NK-92 (cell line): ENCODE measurements at regions not wholly inside any gene's neighbourhood (a gene's known extent, or its start where the extent isn't known, plus 50 kb on each side); places are given as distances from the start of the nearest gene placed in this dataset.
"Not testable (repeated sequence)": the region's sequence is repeated elsewhere in the genome, so short reads cannot be mapped to it uniquely, and the experiment has no call there.

Experiments used
- DNase-seq: peaks from one replicate; lab custom pipeline; 2025; ENCODE audit not compliant: unreplicated experiment; lab: John Stamatoyannopoulos, UW

DNA sequence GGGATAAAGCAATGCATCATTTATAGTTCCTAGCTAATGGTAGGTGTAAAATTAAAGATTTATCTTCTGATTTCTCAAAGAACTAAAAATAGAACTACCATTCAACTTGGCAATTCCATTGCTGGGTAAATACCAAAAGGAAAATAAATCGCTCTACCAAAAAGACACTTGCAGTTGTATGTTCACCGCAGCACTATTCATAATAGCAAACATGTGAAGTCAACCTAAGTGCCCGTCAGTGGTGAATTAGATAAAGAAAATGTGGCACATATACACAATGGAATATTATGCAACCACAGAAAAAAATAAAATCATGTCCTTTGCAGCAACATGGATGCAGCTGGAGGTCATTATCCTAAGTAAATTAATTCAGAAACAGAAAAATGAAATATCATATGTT lies 192.8 kb upstream of the ADRA1D start:
- no peak for DNase-seq

DNA sequence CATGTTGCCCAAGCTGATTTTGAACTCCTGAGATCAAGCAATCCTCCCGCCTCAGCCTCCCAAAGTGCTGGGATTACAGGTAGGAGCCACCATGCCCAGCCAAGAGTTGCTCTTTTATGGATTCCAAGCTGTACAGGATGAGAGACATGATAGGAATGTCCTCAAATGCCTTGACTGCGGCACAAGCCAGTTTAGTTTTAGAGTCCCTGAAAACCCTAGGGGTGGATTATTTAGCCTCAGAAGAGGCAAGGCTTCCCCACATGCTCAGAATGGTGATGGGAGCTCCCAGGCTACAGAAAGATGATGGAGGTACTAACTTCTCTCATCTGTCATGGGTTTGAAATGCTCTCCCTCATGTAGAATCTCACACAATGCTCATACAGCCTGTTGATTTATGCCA lies 192.1 kb upstream of the ADRA1D start:
- no peak for DNase-seq

DNA sequence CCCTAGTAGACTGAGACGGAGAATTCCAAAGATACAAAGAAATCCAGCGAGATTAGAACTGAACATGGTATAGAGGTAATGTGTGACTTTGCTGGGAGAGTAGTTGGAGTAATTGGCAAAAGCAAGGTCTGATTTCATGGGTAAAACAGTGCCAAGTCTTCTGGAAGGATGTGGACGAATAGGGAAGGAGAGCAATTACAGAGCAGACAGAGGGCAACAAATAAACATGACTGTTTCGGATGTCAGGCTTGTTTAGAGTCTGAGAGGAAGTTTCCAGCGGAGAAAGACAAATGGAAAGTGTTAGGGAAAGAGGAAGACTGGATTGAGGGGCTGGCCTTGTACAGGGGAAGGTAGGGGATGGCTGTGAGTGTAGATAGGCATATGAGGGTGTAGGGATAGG lies 190.4 kb upstream of the ADRA1D start:
- no peak for DNase-seq

DNA sequence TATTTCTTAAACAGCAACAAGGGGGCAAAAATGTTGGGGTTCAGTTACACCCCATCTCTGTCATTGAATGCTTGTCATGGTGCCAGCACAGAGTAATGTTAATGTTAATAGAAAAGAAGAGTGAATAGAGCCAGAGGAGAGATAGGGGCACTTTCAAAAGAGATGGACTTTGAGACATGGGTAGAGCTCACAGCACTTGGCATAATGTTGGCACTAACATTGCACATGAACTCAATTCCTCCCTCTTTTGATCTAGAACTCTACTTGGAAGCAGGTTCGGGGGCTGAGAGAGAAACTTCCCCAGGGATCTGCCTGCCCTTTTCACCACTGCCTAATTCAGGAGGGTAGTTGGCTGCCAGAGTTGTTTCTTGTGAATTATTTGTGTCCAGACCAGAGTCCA lies 188.0 kb upstream of the ADRA1D start:
- no peak for DNase-seq

DNA sequence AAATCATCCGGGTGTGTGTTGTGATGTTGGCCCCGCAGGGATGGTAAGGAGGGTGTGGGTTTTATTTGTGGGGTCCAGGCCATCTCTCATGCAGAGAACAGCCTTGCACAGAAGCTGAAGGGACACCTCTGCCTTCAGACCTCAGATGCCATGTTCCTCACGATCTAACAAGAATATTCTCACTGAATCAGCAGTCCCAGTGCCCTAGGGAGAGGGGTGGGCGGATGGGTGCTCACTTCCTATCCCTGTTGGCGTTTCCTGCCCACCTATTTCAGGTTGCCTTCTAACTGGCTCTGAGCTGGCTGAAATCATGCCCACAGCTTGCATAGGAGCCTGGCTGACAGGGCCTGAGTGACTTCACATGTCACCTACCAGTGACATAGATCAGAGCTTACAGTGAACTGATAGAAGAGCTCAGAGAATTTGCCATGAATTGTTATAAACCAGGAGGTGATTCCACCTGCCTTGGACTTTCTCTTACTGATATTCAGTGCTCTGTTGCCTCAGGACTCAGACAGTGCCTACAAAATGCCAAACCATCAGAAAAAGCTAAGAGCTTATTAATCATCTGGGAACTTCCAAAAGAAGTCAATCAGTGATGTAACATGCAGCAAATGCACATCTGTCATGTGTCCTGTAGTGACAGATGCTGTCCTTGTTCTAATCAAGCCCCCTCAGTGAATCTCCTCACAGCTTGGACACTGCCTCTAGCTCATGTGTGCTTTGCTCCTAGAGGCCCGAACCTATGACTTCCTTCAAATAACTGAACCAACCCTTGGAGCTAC lies 186.8 kb upstream of the ADRA1D start:
- DNase-seq: no peak

DNA sequence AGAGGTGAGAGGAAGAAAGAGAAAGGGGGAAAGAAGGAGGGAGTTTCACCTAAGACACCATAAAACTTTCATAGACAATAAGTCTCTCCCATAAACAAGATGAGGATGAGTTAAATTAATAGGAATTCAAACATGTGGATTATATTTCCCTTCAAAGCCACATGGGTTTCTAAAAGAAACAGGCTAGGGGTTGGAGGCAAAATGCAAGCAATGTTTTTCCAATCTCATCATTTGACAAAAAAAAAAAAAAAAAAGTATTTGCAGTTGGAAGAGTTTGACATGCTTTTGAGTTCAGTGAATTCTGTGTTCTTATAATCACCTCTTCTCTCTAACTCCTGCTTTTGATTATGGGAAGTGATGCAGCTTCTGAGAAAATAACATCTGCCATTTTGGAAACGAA lies 186.1 kb upstream of the ADRA1D start:
- DNase-seq: no peak

DNA sequence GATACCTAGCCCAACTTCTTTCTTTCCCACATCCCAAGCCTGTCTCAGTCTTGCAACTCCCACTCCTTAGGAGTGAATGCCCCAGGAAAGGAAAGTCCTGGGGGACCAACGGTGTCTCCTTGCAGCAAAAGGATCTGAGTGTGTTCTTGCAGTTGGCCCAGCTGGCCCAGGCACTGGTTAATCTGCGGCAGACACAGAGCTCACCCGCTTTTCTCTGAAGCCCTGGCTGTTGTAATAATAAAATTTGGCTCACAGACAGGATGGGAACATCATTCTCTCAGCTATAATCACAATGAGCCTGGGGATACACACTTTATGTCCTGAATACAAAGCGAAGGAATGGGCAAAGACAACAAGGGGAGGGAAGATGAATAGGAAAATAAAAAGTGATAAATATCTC lies 185.6 kb upstream of the ADRA1D start:
- no peak for DNase-seq

DNA sequence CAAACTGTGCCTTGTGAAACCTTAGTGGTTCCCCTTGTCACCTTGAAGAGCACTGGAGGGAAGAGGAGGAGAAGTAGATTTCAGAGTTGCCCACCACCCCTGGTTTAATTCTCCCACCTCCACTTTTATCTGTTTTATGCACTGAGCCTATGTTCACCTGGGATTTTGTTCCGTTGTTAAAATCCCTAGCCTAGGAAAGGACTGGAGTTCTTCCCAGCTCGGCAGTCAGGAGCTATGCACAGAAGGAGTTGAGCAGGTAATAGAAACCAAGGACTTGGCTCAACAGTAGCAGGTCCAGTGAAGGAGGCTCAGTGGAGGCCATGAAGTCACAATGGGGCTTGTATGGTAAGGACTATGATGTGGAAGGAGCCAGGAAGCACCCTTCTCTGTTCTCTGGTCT lies 182.4 kb upstream of the ADRA1D start:
- no peak for DNase-seq

DNA sequence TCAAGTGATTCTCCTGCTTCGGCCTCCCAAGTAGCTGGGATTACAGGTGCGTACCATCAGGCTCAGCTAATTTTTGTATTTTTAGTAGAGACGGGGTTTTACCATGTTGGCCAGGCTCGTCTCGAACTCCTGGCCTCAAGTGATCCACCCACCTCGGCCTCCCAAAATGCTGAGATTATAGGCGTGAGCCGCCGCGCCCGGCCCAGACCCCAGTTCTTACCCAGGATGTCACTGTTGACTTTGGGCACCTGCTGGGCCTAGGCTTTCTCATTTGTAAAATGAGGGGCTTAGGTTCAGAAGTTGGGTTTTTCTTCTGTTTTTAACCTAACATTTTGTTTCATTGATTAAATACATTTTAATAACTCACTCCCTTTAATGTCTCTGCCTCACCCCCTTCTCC lies 181.7 kb upstream of the ADRA1D start:
- not testable (repeated sequence) for DNase-seq

DNA sequence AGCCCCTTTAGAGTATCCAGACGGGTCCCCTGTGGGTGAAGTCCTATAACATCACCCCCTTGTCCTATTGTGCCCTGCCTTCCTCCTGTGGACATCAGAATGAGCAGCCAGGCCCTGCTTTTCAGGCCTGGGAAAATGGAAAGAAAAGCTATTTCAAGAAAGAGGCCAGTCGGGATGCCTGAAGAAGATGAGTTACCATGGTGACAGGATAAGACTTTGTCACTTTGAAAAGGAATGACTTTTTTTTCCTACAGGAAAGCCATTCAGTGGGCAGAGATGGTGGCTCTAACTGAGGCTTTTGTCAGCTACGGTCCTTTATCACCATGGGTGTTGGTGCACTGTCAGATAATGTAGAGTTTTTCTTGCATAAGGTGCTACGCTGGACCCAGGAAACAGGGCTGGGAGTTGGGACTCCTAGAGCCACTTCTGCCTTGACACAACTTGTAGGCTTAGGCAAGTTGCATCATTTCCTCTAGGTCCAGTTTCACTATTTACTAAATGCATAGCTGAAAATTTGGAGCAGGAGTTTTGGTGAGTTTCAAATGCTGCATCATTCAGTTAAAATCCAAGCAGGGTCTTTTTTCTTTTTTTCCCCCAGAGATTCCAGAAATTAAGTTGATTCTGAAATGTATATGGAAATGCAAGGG lies 179.0 kb upstream of the ADRA1D start:
- DNase-seq: no peak

DNA sequence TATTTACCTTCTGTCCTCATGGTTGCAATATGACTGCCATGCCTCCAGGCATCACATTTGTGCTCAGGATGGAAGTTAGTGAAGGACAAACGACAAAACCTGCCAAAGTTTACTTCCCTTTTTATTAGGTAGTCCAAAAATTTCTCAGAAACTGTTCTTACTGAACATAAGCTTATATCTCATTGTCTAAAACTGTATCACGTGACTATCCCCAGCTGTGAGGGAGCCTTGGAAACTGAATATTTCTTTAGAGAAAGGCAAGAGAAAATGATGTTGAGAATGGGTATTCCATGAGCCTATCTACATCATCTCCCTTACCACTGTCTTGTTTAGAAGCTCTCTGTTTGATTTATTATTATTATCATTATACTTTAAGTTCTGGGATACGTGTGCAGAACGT lies 169.1 kb upstream of the ADRA1D start:
- no peak for DNase-seq

DNA sequence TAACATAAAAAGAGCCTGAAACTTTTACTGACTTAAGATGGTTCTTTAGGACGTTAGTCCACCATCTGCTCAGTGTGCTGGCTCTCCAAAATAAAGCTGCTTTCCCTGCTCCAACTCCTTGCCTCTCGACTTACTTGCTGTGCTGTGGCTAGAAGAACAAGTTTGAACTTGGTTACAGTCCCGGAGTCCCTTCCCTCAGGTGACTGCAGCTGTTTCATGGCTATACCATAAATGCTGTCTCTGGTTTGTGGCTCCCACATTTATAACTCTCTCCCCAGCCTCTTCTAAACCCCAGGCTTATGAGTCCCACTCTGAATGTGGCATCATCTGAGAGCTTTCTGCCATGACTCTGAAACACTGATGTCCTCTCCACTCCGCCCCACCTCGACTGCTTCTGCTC lies 166.2 kb upstream of the ADRA1D start:
- no peak for DNase-seq

DNA sequence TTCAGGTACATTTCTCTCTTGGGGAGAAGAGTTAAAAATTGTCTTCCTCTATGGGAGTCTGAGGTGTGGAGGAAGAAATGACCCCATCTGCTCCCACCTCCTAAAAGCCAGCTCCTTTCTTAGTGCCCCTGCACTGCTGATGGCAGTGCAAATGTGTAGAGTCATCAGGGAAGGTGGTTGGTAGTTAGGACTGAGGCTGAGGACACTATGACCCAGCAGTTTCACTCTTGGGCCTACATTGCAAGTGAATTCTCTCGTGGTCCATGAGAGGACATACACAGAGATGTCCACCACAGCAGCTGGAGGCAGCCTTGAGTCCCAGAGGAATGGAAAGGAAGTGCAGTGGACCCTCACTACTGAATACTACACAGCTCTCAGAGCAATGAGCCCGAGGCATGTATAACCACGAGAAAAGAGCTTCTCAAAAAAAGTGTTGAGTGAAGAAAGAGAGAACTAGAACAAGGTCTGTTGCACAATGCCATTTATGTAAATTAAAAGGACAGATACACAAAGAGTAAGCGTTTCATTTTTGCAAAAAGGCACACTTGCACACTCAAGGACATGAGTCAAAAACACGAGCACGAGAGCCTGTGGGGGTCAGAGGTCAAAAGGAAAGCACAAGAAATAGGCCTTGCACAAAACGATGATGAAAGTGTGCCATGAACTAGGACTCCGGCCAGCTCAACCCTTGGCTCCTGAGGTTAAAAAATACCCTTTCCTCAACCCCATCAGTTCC lies 164.4 kb upstream of the ADRA1D start:
- no peak for DNase-seq

DNA sequence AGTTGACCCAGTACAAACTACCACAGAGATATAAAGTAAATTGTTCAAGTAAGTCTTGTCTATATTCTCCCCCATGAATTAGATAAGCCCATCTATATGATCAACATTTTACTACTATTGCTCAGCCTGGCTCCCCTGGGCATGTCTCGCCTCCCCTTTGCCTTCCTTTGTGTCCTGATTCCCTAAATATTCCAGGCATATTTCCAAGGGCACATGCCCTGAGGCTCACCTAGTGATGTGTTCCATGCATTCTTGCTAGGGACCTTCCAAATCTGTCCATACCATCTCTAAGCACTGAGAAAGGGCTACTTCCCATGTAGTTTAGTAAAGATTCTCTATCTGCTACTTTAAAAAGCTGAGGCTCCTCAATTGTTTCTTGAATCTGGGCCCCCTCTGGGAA lies 163.1 kb upstream of the ADRA1D start:
- no peak for DNase-seq

DNA sequence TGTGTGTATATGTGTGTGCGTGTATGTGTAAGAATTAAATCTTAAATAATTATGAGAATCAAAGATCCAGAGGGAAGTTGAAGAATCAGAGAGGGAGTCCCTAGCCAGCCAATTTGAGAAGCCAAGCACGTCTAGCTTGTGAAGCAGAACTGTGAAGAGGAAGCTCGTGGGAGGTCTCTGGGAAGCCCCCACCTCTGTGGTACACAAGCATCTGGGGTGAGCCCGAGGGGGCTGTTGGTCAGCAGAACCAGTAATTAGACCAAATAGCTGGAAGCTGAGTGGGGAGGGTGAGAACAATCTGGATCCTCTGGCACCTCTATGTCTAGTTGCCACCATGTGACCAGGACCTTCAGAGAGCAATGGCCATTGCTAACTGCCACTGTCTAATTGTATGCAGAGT lies 162.7 kb upstream of the ADRA1D start:
- DNase-seq: no peak

DNA sequence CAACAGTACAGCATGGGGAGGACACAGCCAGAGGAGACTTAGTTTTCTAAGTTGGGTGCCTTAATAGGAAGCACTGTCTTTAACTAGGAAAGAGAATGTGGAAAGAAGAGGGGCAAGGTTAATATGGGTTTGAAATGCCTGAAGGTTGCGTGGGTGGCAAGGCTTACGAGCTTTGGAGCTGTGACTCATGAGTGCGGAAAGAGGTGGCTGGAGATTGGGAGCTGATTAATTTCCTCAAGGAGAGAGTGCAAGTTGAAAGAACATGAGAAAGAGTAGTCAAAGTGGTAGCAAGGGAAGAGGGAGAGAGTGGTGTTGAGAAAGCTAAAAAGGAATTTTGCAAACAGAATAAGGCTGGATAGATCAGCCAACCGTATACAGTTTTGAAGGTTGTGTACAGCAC lies 157.5 kb upstream of the ADRA1D start:
- no peak for DNase-seq

DNA sequence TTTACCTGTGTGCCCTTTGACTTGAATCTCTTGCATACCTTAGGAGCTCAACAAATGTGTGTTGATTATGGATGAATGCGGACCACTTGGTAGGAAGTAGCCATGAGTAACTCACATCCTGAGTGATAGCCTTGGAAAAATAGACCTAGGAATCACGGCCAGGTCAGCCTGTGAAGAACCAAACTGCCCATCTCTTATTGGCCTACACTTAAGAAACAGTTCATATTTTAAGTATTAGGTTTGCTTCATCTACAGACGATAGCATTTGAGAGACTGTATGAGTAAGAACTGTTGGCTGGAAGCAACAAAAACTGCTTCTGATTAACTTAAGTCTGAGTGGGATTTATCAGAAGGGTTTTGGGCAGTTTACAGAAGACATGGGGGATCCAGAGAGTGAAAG lies 152.5 kb upstream of the ADRA1D start:
- DNase-seq: no peak

DNA sequence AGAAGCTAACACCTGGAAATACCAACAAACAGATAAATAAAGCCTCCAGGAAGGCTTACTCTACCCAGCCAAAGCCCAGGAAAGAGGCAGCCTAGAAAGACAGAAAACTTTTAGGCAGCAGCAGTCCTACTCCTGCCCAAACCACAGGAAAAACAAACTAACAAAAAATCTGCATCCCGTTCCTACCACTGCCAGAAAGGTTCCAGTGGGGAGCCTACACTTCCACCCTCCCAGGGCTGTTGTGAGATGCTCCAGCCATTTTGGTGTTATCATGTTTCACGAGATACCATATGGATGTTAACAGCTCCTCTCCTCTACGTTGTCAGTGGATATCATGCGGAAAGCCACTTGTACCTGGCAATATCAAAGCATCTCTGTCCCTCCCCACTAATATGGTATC lies 135.9 kb upstream of the ADRA1D start:
- DNase-seq: no peak

DNA sequence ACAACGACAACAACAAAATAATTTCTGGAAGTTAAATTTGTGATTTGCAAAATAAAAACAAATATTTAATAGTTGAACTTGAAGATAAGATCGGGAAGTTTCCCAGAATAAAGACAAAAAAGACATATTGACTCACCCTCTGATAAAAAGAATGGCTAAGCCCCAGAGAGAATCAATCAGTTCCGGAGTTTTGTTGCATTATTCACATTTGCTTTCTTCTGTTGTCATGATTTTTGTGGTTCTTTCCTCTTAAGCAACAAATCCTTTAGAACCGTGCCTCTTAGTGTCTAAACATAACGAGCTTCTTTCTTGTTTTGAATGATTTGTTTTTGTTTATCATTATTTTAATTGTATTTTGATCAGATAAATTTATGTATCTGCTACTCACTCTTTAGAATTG lies 134.9 kb upstream of the ADRA1D start:
- DNase-seq: no peak

DNA sequence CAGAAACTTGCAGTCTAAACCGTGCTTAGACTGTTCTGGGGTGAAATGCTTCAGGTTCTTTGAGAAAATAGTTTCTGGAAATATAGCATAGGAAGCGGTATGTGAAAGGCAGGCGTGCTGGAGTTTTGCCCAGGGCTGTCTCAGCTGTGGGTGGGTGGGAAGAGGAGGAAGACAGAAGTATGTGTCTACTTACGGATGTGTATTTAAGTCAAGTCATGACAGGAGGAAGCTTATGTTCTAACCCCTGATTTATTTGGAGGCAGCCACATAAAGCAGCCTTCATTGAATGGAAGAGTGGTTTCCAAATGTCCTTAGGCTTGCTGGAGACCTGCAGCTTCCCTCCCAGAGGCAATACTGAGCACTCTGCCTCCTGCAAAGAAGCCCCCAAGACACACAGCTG lies 126.8 kb upstream of the ADRA1D start:
- no peak for DNase-seq

DNA sequence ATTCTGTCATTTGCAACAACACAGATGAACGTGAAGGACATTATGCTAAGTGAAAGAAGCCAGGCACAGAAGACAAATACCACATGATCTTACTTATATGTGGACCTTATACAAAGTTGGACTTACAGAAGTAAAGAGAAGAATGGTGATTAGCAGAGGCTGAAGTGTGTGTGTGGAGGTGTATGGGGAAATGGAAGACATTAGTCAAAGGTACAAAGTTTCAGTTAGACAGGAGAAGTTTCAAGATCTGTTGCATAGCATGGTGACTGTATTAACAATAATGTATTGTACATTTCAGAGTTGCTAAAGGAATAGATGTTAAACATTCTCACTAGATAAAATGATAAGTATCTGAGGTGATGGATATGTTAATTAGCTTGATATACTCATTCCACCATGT lies 124.4 kb upstream of the ADRA1D start:
- DNase-seq: no peak

DNA sequence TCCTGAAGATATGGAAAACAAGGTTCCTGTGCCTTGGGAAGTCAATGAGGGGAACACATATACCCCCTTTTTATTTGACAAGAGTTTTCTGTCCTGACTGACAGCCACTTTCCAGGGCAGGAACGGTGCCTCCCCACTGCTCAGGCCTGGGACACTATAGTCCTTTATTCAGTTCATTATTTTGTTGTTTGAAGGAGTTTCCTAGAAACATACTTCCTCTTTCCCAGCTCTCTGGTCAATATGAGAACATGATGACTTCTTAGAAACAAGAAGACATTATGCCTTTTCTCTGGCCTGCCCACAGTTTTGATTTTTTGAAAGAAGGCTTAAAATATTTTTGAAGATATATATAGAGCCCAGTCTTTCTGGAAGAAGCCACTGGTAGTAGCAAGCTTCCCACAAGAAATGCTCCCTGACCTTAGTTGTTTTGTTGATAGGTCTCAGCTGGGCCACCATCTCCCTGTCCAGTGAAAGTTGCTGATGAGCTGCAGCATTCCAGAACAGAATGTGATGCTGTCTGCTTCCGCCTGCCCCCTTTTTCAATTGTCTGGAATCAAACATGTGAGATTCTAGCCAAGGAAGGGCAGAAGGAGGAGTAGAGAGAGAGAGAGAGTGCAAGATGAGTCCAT lies 122.7 kb upstream of the ADRA1D start:
- no peak for DNase-seq
